ENCODE measurements at regions not wholly inside any gene's neighbourhood (a gene's known extent, or its start where the extent isn't known, plus 50 kb on each side); places are given as distances from the start of the nearest gene placed in this dataset.

DNA sequence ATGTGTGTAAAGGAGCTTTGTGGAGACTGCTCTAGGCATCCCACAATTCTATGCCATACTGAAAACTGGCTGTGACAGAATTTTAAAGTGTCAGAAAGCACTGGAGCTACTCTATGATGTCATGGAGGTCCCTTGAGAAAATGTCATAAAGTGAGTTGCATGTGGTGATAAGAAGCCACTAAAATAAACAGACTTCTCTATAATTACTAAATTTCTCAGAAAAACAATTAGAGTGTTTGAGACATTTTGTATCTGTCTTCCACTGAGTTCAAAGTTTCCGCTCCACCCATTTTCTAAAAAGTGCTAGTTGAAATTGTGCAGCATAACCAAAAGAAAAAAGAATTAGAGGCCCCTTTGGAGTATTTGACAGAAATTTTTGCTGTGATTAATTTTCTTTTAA lies 603.9 kb downstream of the KCNJ2 start:
- TF ChIP-seq POLR2A (IDR thresholded peaks at IDR 0.05) (no peak), CTCF (IDR thresholded peaks at IDR 0.05) (no peak)
- H3K4me3 ChIP-seq (ENCODE audit: low read depth, poor library complexity, severe bottlenecking): no peak overlapping the region
- no peak for DNase-seq (ENCODE audit: low spot score in 2 of 2)
- 95 to 97% methylated on average over 1 of the region's 1 CpG for WGBS, 2 donors
- intact Hi-C loops (cut with DNase I; ENCODE audit: low total_unique reads): no loop called here

- TF ChIP-seq CTCF (IDR thresholded peaks at IDR 0.05): no peak
- TF ChIP-seq POLR2A (IDR thresholded peaks at IDR 0.05): no peak
- intact Hi-C loops (cut with DNase I; ENCODE audit: low total_unique reads): no loop called here
These were observed 605.2 kb downstream of the KCNJ2 start for GRCh38 chr17:70774339-70775117.

DNA sequence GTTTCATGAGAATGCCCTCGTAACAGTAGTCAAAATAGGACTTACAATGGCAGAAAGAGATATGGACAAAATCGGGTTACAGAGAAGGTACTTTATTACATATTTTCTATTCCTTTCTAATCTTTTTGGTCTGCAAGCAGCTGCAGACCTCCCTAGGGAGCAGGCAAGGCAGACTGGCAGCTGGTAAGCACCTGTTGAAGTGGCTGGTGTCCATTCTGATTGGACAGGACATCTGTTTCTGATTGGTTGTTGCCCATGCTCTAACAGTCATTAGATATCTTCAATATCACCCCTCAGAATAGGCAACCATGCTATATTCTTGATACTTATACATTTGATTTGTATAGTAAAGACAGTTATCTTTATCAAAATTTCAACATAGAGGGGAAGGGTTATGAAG lies 606.3 kb downstream of the KCNJ2 start:
- H3K4me3 ChIP-seq (ENCODE audit: low read depth, poor library complexity, severe bottlenecking): no peak overlapping the region
- WGBS, 2 donors: 72 to 87% methylated on average over 2 of the region's 2 CpGs
- TF ChIP-seq POLR2A (IDR thresholded peaks at IDR 0.05) (no peak), CTCF (IDR thresholded peaks at IDR 0.05) (no peak)
- no peak for DNase-seq (ENCODE audit: low spot score in 2 of 2)
- intact Hi-C loops (cut with DNase I; ENCODE audit: low total_unique reads): no loop called here

More at GRCh38 chr17:70774339-70775117, 605.2 kb downstream of the KCNJ2 start:
- H3K4me3 ChIP-seq (ENCODE audit: low read depth, poor library complexity, severe bottlenecking): no peak overlapping the region
- no peak for DNase-seq (ENCODE audit: low spot score in 2 of 2)

GRCh38 chr17:70776441-70776840 lies 607.1 kb downstream of the KCNJ2 start:
- H3K4me3 ChIP-seq (ENCODE audit: low read depth, poor library complexity, severe bottlenecking): no peak overlapping the region
- no peak for TF ChIP-seq POLR2A (IDR thresholded peaks at IDR 0.05)
- TF ChIP-seq CTCF (IDR thresholded peaks at IDR 0.05): no peak
- WGBS, 2 donors: 61 to 66% methylated on average over 3 of the region's 3 CpGs
- intact Hi-C loops (cut with DNase I; ENCODE audit: low total_unique reads): no loop called here
- DNase-seq (ENCODE audit: low spot score in 2 of 2): no peak

DNA sequence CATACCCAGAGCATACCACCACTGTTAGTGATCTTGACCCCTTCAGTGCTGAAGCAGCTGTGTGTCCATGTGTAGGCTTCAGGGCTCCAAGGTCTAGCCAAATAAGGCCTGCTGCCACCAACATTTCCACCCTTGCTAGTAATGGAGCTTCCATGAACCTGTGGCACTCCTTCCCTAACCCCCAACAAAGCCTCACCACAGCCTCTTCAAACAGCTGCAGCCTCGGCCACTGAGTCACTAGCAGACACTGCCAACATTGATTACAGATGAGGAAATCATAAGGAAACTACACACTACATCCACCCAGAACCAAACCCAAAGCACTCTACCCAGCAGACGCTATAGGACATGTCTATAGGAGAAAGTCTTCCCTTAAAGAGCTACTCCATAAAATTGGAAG lies 610.7 kb downstream of the KCNJ2 start:
- intact Hi-C loops (cut with DNase I; ENCODE audit: low total_unique reads): no loop called here
- DNase-seq (ENCODE audit: low spot score in 2 of 2): no peak
- TF ChIP-seq POLR2A (IDR thresholded peaks at IDR 0.05) (no peak), CTCF (IDR thresholded peaks at IDR 0.05) (no peak)
- no peak overlapping the region for H3K4me3 ChIP-seq (ENCODE audit: low read depth, poor library complexity, severe bottlenecking)
- WGBS, 2 donors: 79 to 89% methylated on average over 2 of the region's 2 CpGs

GRCh38 chr17:70786081-70786480 lies 616.7 kb downstream of the KCNJ2 start:
- no peak overlapping the region for H3K4me3 ChIP-seq (ENCODE audit: low read depth, poor library complexity, severe bottlenecking)
- 50 to 53% methylated on average over 2 of the region's 2 CpGs for WGBS, 2 donors

More at GRCh38 chr17:70786081-70786480, 616.7 kb downstream of the KCNJ2 start:
- DNase-seq (ENCODE audit: low spot score in 2 of 2): no peak
- no peak for TF ChIP-seq POLR2A (IDR thresholded peaks at IDR 0.05)
- intact Hi-C loops (cut with DNase I; ENCODE audit: low total_unique reads): no loop called here
